Glomerular endothelial cell (primary cell): ENCODE measurements at regions not wholly inside any gene's neighbourhood (a gene's known extent, or its start where the extent isn't known, plus 50 kb on each side); places are given as distances from the start of the nearest gene placed in this dataset.
"Not testable (repeated sequence)": the region's sequence is repeated elsewhere in the genome, so short reads cannot be mapped to it uniquely, and the experiment has no call there.

Experiments
- DNase-seq: peaks from one replicate; pipeline ENCODE4 v3.0.0-alpha.2; 2011; ENCODE audit warnings: low read depth, low spot score; ENCODE audit errors: extremely low read depth

DNA sequence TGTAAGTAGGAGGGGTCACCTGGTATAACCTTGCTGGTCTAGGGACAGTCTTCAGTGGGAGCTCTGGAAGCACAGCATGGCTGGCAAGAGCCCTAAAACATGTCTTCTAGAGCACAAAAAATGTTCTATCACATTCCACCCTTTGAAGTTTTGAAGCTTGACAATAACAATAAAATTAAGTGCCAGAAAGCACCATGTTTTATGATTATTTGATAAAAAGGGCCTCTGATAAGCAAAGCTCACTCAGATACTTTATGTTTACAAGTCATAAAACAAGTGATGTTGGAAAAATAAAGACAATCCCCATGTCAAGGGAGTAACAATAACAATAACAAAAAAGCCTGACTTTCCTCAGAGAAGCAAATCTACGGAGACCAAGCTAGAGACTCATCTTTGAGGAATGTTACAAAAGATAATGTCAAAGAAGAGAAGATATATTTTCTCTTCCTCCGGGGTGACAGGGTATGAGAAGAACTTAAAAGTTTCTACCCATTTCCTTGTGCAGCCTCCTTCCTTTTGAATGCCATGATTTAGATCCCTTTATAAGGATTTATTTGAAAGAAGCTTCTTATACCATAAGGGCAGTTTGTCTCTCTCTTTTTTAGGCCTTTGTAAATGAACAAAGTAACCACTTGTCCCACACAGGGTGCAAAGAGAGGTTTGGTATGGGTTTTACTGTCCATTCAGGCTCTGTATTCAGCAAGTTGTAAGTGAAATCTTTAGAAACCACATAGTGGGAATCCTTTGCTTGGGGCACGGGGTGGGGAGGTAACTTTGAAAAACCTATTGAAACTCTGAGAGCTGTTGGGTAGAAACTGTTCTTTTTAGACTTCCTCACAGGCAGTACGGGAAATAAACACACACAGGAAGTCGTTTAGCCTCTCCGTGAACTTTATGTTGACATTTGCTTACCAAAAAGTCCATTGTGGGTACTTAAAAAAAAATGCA, 109.6 kb upstream of the RBMS3 start:
- DNase-seq, result no peak

GRCh38 chr3:29176501-29176900, 104.4 kb upstream of the RBMS3 start:
- no peak for DNase-seq

DNA sequence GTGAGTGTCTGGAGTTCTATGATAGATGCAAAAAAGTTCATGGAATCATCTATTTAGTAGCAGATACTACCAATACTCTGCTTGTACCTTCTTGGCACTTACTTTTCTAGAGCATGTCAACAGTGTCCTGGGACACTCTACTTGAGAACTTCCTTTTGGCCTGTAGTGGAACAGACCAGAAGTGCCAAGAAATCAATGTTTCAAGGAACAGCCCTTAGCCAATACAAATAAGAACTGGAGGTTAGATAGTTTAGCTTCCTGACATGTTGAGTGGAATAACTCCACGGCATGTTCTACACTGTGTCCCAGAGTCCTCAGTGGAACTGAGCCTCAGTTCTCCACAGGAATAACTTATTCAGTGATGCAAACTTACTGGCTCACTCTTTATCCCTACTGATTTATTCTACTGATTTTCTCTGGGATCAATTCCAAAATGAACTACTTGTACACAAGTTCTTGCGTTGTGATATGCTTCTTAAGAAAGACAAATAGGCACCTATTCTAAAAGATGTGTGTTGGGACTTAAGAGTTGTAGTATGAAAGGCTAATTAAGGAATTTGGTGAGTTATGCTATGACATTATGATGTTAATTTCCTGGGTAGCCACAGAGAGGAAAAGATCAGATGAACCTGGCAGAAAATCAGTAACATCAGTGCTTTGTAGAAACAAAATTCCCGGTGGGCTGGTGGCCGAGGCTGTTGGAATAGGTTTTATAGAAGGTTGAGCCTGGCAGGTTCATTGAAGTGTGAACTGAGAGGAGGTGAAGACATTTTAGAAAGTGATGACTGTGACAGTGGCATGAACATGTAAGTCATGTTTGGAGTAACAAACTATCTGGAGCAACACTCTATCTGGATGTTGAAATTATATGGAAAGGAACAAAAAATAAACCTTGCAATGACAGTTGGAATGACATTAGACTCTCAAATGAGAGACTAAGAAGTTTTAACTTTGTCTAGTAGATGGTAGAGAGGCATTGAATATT, 101.8 kb upstream of the RBMS3 start:
- DNase-seq, result no peak

DNA sequence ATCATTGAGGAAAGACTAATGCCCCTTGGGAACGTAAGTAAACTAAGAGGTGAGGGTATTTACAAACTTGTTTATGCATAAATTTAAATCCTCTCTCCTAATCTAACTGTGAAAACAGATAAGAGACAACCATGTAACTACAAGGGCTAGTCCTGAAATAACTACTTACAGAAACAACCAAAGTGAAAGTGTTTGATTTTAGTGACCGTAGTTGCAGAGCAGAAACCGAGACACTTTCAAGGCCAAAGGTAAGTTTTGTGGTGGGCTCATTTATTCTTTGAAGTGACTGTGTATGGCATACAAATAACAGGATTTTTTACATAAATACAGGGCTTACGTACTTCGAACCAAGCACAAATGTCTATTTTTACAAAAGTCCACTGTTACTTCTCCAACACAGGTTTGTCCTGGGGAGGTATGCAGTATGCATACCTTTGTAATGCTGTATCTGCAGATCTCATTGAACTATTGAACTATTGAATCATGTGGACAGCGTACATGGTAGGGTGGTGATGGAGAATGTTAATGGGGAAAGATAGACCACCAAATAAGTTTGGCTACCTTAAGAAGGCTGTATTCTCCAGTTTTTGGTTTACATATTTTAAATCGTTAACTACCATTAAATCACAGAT, 99.6 kb upstream of the RBMS3 start:
- no peak for DNase-seq

DNA sequence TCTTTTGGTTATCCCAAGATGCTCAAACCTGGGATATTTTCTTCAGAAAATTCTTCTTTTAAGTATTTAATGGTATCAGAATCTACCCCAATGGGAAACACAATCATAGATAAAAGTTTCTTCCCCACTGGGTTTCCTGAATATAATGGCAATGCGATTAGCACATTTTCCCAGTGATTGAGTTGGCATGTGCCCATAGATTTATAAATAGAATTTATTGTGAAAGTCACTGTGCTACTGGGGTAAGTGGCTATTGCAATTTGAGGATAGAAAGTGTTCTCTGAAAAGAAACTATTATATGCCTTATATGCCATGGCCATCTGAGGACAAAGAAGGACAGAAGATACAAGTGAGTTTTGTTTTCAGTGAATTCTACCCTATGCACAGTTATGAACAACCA, 99.0 kb upstream of the RBMS3 start:
- DNase-seq, result no peak

- DNase-seq, result not testable (repeated sequence)
Observed at GRCh38 chr3:29182828-29183227, 98.0 kb upstream of the RBMS3 start.

- DNase-seq, result no peak
Observed at GRCh38 chr3:29183346-29184087, 97.4 kb upstream of the RBMS3 start.

DNA sequence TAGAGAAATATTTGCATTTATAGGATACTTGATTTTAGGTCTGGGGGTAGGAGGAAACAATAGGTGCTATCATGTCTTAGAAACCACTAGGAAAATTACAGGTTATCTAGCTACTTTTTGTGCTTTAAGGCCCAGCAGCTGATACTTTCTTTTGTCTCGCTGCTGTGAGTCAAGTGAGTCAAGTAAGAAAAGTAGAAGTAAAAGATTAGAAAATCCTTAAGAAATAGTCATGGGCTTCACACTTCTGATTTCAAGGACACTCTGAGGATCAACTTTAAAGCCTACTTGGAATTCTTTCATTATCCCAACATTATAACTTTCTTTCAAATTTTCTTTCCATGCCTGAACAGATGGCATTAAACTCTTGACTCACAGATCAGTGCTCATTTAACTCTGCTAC, 95.2 kb upstream of the RBMS3 start:
- DNase-seq, result no peak

- DNase-seq, result no peak
Observed at GRCh38 chr3:29186131-29186599, 94.7 kb upstream of the RBMS3 start.

DNA sequence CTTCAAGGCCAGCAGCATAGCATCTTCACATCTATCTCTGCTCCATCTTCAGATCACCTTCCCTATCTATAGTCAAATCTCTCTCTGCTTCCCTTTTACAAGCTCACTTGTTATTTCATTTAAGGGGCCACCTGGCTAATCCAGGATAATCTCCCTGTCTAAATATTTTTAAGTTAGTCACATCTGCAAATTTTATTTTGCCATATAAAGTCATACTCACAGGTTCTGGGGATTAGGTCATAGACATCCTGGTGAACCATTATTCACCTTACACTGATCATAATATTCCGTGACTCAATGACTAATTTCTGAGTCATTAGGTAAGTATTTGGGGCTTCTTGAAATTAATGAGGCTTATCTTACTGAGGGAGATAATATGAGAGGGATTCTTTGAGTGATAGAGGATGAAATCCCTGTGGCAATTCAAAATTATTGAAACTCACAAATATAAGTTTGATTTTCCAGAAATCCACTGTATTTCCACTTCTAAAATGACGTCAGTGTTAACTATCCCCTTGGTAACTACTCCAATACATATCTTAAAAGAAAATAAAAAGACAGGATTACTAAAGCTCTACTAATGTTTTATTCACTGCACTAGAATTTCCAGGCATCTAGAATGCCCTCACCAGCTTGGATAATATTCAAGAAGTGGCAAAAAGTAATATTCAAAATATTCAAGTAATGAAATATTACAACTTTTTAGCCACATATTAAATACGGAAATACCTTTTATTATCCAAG, 93.7 kb upstream of the RBMS3 start:
- DNase-seq, result no peak

GRCh38 chr3:29189328-29189727, 91.5 kb upstream of the RBMS3 start:
- no peak for DNase-seq

GRCh38 chr3:29194139-29194538, 86.7 kb upstream of the RBMS3 start:
- DNase-seq, result no peak

DNA sequence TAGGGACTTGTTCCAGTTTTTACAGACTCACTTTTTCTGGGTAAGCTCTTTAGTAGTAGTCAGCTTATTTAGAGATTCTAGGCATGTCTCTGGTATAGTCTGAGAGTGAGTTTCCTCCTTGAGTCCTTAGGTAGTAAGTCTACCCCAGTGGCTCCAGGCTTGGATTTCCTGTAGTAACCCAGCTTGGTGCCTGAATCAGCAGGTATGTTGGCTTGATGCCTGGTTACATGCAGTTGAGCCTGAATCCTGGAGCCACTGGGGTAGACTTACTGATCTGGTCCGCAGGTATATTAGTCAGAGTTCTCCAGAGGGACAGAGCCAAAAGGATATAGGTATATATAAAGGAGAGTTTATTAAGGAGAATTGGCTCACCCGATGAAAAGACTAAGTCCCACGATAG, 85.8 kb upstream of the RBMS3 start:
- no peak for DNase-seq

GRCh38 chr3:29201604-29202003, 79.3 kb upstream of the RBMS3 start:
- no peak for DNase-seq

- no peak for DNase-seq
Observed at GRCh38 chr3:29202378-29202777, 78.5 kb upstream of the RBMS3 start.

- DNase-seq, result no peak
Observed at GRCh38 chr3:29203851-29204250, 77.0 kb upstream of the RBMS3 start.

DNA sequence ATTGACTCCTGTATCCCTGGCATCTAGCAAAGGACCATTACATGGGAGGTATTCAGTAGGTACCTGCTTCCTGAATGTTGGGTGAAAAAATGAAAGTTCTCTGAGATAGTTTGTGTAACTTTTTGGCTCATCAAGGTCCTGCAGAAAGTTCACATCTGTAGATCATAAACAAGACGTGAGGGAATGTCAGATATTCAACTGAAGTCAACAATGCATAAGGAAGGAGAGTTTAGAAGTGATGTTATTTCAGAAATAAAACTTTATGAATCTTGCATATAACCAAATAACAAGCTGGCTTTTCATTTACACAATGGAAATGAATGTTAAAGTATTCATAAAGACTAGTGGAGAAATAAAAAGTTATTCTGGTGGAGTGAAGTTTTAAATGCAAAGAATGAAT, 73.4 kb upstream of the RBMS3 start:
- no peak for DNase-seq

DNA sequence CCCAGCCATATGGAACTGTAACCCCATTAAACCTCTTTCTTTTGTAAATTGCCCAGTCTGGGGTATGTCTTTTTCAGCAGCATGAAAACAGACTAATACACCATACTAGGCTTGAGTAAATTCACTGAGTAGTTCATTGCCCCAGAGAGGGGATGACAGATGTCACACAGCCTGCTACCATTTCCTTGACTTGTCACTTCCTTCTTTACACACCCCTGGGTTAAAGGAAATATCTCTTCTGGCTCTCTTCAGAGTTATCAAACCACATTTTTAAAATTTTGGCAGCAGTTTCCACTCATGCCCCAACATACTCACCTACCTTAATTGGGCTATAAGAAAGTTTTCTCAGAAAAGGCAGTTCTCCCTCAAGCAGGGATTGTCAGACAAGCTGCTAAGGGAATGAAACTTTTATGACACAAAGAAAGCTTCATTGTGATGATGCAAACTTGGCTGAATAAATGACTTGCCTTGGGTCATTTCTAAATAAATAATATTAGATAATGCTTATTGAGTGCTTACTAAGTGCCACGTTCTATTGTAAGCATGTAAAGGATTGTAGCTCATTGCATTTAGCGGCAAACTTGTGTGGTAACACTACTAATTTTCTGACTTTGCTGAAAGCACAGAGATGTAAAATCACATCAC, 68.0 kb upstream of the RBMS3 start:
- DNase-seq, result no peak

- DNase-seq, result no peak
Observed at GRCh38 chr3:29214009-29214658, 66.7 kb upstream of the RBMS3 start.
